ENCODE measurements at regions not wholly inside any gene's neighbourhood (a gene's known extent, or its start where the extent isn't known, plus 50 kb on each side); places are given as distances from the start of the nearest gene placed in this dataset.

GRCh38 chr5:8150791-8151190 lies 281.8 kb downstream of the MTRR start:
- DNase-seq, result no peak

GRCh38 chr5:8156706-8157105 lies 287.8 kb downstream of the MTRR start:
- DNase-seq, result no peak

GRCh38 chr5:8157320-8157822 lies 288.4 kb downstream of the MTRR start:
- DNase-seq, result no peak

DNA sequence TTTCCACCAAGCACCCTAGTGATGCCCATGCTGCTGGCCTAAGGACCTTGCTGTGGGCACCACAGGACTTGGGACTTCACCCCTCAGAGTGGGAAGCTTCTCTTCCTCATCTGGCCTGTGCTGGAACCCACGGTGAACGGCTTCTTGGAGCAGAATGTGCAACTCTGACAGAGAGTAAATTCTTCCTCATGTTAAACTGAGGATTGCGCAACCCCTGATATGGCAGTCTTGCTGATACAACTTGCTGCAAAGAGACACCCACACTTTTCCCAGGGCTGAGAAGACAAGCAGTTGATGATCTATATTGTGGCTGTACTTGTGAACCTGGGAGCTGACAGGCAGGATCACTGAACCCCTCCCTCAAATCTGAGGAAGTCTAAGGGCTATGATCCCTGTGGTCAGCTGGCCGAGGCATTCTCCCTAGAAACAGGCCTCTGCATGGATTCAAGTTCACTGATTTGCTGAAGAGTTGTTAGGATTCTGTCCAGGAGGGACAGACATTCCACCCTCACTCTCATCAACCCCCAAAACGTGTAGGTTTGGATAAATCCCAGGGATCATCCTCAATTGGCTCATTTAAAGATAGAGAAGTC lies 307.2 kb downstream of the MTRR start:
- no peak for DNase-seq

DNA sequence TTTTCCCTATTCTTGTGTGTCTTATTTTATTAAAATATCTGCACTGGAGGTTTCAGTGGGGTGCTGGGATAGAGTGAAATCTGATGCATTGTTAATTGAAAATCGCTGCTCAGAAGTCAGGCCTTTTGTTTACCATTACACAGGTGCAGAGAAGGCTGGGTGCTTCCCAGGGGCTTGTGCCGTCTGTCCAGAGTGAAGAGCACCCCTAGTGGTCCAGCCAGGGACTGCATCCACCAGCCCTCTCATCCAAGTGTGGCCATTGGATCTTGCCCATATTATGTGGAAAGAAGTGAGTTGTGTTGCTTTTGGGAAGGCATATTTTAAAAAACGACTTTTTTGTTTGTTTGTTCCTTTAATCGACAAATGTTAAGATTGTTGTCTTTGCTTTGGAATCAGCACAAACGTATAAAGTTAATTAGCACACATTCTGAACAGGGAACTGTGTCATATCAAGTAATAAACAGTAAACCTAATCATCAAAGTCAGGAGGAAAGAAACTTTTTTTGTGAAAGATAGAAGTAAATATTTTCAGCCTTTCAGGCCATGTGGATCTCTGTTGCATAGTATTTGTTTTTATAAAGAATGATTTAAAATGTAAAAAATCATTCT lies 315.6 kb downstream of the MTRR start:
- peak; percentile 35 for DNase-seq

DNA sequence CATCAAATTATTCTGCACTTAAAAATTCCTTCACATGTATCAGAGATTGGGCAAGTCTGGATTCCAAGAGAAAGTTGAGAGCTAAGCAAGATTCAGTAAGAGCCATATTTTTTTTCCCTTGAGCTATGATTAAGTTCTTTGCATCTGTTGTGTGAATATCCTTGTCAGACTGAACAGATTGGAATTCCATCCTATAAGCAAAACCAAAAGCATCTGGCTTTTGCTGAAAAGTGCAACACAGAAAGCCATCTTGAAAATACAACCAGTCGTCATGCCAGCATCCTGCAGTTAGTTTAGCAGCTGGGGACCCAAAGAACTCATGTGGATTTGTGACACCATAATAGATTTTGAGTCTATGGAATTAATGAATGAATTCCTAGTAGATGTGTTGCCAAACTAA lies 316.9 kb downstream of the MTRR start:
- no peak for DNase-seq

GRCh38 chr5:8188874-8189565 lies 320.1 kb downstream of the MTRR start:
- DNase-seq, result no peak

DNA sequence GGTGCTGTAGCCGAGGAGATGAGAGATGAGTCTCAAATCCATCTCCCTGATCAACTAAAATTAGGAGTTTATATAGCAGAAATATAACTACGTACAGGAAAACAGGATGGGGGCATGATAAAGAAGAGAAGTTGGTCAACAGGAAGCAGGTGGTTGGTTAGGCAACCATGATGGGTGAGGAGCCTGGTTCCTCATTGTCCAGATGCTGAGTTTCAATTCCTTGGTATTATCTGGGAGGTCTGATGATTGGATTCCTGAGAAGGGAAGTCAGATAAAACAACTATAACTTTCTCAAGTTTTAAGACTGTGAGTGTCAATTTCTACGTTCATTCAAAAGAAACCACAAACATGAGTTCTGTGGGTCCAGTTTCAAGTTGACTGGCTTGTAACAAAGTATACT lies 323.9 kb downstream of the MTRR start:
- no peak for DNase-seq

DNA sequence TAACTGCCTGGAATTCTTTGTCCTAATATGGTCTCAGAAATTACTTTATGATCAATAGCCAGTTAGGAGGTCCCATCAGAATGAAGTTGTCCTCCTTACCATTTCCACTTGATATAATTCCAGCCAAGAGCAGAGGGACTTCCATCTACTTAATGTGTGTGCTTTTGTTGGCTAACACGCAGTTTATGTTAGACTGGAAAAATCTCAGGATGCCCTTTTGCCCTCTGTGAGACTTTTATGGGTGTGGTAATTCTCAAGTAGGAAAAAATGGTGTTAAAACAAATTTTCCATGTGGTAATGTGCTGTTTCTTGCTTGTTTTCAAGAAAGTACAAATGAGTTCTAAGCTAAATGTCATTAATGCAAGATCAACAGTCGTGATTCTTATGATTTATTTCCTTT lies 327.1 kb downstream of the MTRR start:
- no peak for DNase-seq

DNA sequence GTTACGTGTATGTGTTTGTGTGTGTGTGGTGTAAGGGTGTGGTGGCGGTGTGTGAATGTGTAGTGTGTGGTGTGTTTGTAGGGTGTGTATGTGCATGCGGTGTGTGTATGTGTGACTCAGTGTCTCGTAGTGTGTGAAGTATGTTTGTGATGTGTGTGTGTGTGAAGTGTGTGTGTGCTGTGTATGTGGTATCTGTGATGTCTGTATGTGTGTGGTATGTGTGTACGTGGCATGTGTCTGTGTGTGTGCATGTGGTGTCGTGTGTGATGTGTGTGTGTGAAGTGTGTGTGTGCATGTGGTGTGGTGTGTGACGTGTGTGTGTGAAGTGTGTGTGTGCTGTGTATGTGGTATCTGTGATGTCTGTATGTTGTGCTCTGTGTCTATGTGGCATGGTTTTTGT lies 339.4 kb downstream of the MTRR start:
- DNase-seq, result no peak

GRCh38 chr5:8209500-8209899 lies 340.6 kb downstream of the MTRR start:
- DNase-seq, result no peak

- DNase-seq, result no peak
Observed at GRCh38 chr5:8213701-8214240, 344.8 kb downstream of the MTRR start.

GRCh38 chr5:8216921-8217320 lies 348.0 kb downstream of the MTRR start:
- DNase-seq, result no peak

GRCh38 chr5:8226148-8226547 lies 357.2 kb downstream of the MTRR start:
- no peak for DNase-seq

GRCh38 chr5:8227112-8227511 lies 358.2 kb downstream of the MTRR start:
- DNase-seq, result no peak

DNA sequence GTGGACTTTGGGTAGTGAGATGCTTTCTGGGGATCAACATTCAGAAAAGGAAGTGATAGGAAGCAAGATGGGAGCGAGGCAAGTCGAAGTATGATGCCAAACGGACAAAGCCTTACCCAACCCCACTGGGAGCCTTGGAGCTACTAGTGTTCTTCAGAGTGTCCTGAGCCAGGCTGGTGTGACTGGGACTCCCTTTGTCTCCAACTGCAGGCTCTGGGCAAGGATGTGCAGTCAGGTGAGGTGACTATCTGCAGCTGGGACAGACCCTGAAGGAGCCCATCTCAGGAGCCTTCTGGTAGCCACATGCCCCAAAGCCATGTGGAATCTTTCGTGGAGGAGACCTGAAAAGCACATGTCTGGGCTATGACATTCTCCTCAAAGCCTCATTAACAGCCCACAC lies 360.6 kb downstream of the MTRR start:
- no peak for DNase-seq

- DNase-seq, result no peak
Observed at GRCh38 chr5:8230868-8231267, 361.9 kb downstream of the MTRR start.

DNA sequence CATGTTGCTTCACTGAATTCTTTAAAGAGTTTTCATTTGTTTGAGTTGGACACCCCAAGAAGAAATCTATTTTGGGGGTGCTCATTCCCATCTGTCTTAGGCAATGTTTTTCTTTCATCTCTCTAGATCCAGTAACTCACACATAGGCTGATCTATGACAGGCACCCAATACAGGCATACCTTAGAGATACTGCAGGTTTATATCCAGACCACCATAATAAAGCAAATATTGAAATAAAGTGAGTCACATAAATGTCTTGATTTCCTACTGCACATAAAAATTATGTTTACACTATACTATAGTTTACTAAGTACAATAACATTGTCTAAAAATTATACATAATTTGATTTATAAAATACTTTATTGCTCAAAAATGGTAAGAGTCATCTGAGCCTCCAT lies 364.5 kb downstream of the MTRR start:
- no peak for DNase-seq

DNA sequence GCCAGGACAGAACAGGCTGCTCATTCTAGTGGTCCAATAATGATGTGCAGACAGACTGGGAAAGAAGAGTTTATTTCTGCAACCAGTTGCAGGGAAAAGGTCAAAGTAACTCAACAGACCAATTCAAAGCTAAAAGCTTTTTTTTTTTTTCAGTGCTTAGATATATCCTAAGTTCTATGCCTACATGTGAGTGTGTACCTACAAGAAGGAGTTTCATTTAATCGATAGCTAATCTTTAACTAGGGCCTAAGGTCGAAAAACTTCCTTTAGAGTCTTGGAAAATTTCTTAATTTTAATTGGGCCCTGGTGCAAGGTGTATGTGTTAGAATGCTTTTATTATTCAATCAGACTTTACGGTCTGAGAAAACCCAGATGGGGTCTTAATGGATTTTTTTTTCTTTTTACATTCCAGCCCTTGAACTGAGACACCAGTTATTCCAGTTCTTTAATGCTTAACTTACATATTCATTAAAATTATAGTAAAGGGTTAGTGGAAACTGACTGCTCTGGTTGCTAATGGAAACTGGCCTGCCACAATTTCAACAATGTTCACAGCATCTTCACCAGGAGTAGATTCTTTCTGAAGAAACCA lies 365.3 kb downstream of the MTRR start:
- DNase-seq, result no peak

DNA sequence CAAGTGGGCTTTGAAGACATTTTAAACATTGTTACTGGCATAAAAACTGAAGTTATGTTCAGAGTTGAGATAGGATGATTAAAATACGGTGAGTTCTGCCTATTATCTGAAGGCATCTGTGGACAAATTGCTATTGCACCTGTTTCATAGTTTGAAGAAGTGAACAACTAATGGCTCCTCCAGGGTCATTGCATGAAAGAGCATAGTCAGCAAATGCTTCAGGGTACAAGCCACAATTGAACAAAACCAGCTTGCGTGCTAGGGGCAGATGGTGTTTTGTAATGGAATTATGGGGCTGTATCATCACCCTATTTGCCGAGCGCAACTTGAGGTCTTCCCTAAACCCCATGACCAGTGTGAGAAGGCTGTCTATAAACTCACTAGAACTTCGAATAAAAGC lies 369.1 kb downstream of the MTRR start:
- DNase-seq, result no peak

DNA sequence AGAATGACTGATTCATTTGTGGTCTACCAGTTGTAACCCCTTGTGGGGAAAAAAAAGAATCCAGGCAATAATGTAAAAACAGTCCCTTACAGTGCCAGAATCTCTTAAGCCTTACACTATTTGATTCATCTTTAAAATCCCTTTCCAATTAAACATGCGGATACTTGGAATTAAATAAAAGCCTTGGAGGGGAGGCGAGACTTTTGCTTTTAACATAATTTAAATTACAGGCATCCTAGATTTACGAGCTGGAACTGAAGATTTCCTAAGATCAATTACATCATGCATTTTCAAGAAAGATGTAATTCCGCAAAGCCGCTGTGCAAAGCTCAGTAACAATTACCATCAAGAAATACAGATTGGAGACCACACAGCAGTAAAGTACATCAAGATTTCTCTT lies 370.2 kb downstream of the MTRR start:
- DNase-seq, result no peak

DNA sequence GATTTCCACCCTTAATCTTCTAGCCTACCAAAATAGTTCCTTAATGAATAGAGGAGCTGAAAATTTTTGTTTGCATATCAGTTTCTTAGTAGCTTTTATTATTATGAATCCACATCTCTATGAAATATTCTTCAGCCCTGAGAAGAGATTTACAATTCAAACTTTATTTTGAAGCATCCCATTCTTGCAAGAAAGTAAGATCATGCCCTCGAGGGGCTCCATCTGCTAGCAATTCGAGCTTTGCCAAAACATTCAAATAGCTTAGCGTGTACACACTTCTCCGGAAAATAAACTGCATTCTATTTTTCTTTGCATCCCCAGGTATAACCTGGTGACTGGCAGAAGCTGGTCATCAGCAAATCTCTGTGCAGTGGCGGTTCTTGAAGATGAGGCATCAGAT lies 370.7 kb downstream of the MTRR start:
- DNase-seq, result no peak

DNA sequence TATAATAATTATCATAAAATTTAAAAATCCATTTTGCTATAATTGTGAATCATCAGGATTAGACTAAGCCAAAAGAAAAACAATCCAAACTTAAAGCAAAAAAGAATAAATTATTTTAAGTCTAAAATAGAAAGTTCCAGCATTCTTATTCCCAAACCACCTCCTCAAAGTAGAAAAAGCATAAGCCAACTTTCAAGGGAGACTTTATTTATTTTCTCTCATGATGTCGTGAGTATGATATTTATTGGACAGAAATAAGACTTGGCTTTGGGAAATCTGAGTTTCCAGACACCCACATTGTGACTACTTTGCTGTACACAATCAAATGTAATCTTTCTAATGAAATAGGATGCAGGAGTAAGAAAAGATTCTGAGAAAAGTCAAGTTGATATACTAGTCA lies 372.1 kb downstream of the MTRR start:
- no peak for DNase-seq

GRCh38 chr5:8241558-8241957 lies 372.6 kb downstream of the MTRR start:
- DNase-seq, result no peak
